ENCODE measurements at regions not wholly inside any gene's neighbourhood (a gene's known extent, or its start where the extent isn't known, plus 50 kb on each side); places are given as distances from the start of the nearest gene placed in this dataset.

- DNase-seq (ENCODE audit: extremely low read depth, low read depth) = no peak
- no peak overlapping the region for H3K4me3 ChIP-seq (replicated peaks; ENCODE audit: low read depth, low read length)
- no peak for TF ChIP-seq CTCF (IDR thresholded peaks at IDR 0.05; ENCODE audit: low read depth, low read length, missing control alignments)
Observed at GRCh38 chr21:35479529-35479928, 430.4 kb upstream of the RUNX1 start.

- no peak for DNase-seq (ENCODE audit: extremely low read depth, low read depth)
- no peak for TF ChIP-seq CTCF (IDR thresholded peaks at IDR 0.05; ENCODE audit: low read depth, low read length, missing control alignments)
- H3K4me3 ChIP-seq (replicated peaks; ENCODE audit: low read depth, low read length) = no peak overlapping the region
Observed at GRCh38 chr21:35479065-35479448, 430.0 kb upstream of the RUNX1 start.

- no peak for TF ChIP-seq CTCF (IDR thresholded peaks at IDR 0.05; ENCODE audit: low read depth, low read length, missing control alignments)
- no peak overlapping the region for H3K4me3 ChIP-seq (replicated peaks; ENCODE audit: low read depth, low read length)
- no peak for DNase-seq (ENCODE audit: extremely low read depth, low read depth)
Observed at GRCh38 chr21:35478161-35479064, 429.3 kb upstream of the RUNX1 start.

DNA sequence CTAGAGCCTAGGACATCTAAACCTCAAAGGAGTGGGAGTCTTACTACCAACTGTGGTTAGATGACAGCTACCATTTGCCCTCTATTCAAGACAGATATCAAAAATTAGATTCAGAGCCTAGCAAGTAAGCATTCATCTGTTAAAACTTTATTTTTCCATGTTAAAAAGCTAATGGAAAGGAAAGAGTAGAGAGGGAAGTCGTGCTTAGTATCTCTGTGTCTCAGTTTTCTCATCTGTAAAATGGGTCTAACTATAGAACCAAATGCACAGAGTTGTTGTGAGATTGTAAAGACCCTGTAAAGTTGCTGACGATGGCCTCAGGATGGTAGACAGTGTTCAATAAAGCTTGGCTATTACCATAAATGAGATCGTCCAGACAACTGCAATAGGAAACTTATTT lies 428.5 kb upstream of the RUNX1 start:
- H3K4me3 ChIP-seq (replicated peaks; ENCODE audit: low read depth, low read length) = no peak overlapping the region
- DNase-seq (ENCODE audit: extremely low read depth, low read depth) = no peak
- no peak for TF ChIP-seq CTCF (IDR thresholded peaks at IDR 0.05; ENCODE audit: low read depth, low read length, missing control alignments)

GRCh38 chr21:35476621-35477395 lies 427.7 kb upstream of the RUNX1 start:
- peak; percentile 44 for DNase-seq (ENCODE audit: extremely low read depth, low read depth)
- H3K4me3 ChIP-seq (replicated peaks; ENCODE audit: low read depth, low read length) = no peak overlapping the region
- TF ChIP-seq CTCF (IDR thresholded peaks at IDR 0.05; ENCODE audit: low read depth, low read length, missing control alignments) = no peak

GRCh38 chr21:35475762-35476161 lies 426.7 kb upstream of the RUNX1 start:
- no peak overlapping the region for H3K4me3 ChIP-seq (replicated peaks; ENCODE audit: low read depth, low read length)
- TF ChIP-seq CTCF (IDR thresholded peaks at IDR 0.05; ENCODE audit: low read depth, low read length, missing control alignments) = no peak
- DNase-seq (ENCODE audit: extremely low read depth, low read depth) = peak; percentile 9

Measured in HFF-Myc (cell line).